Activated CD4-positive, alpha-beta memory T cell treated with anti-CD3 and anti-CD28 coated beads for 36 hours (primary cell): ENCODE measurements at regions not wholly inside any gene's neighbourhood (a gene's known extent, or its start where the extent isn't known, plus 50 kb on each side); places are given as distances from the start of the nearest gene placed in this dataset.

ENCODE experiments used
- CTCF ChIA-PET: fragments of 350-600 bp; sonication (Branson Sonifier 250); formaldehyde crosslinking; loops from one replicate; lab custom pipeline; 2021; ENCODE audit warnings: antibody characterized with exemption, inconsistent platforms; lab: Charles Lee
- POLR2A ChIA-PET: fragments of 350-600 bp; sonication (Branson Sonifier 250); formaldehyde crosslinking; loops from one replicate; lab custom pipeline; 2021; ENCODE audit warnings: antibody characterized with exemption; lab: Charles Lee
- DNase-seq: peaks from one replicate; pipeline ENCODE4 v3.0.0-alpha.2; 2020
- H3K27ac Mint-ChIP-seq: one replicate; pipeline ENCODE4 v1.8.0; 2021; ENCODE audit warnings: mixed read lengths
- H3K27me3 Mint-ChIP-seq: one replicate; pipeline ENCODE4 v1.8.0; 2021; ENCODE audit warnings: mixed read lengths
- H3K36me3 Mint-ChIP-seq: one replicate; pipeline ENCODE4 v1.8.0; 2021; ENCODE audit warnings: mixed read lengths
- H3K4me1 Mint-ChIP-seq: one replicate; pipeline ENCODE4 v1.8.0; 2021; ENCODE audit warnings: low read depth, mixed read lengths
- H3K4me3 Mint-ChIP-seq: one replicate; pipeline ENCODE4 v1.8.0; 2021; ENCODE audit warnings: mild to moderate bottlenecking, mixed read lengths
- H3K9me3 Mint-ChIP-seq: one replicate; pipeline ENCODE4 v1.8.0; 2021; ENCODE audit warnings: mixed read lengths
- intact Hi-C: fragments of 100-400 bp; cut with micrococcal nuclease; formaldehyde crosslinking; loops from one replicate; pipeline ENCODE4 v1.15.1; 2023

DNA sequence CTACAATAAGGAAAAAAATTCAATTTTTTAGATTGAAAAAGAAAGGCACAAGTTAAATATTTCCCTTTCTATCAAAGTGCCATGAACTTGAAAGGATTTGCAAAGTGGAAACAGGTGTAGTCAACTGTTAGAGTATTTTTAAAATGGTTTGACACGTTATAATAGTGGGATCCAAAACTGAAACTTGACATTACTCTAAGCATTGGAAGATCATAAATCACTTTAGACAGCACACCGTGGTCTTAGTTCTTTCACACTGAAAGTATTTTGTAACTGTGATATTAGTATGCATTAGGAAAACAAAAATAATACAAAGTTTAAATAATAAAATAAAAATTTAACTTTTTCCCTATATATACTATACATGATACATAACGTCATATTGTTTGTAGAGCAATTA, 933.1 kb downstream of the EPHA3 start:
- CTCF ChIA-PET: no interaction called here
- no peaks in the 10 kb centered on the region for H3K36me3 Mint-ChIP-seq
- no peak overlapping the region for H3K4me3 Mint-ChIP-seq
- intact Hi-C loops: no loop called here
- no peak for DNase-seq
- H3K27ac Mint-ChIP-seq: no peak overlapping the region
- no peaks in the 10 kb centered on the region for H3K27me3 Mint-ChIP-seq
- POLR2A ChIA-PET: no interaction called here
- no peaks in the 10 kb centered on the region for H3K4me1 Mint-ChIP-seq
- H3K9me3 Mint-ChIP-seq: peaks cover 13% of the 10 kb centered on the region

- DNase-seq: no peak
- no peaks in the 10 kb centered on the region for H3K36me3 Mint-ChIP-seq
- H3K27ac Mint-ChIP-seq: no peak overlapping the region
- peaks cover 9% of the 10 kb centered on the region for H3K9me3 Mint-ChIP-seq
- intact Hi-C loops: no loop called here
- no peaks in the 10 kb centered on the region for H3K27me3 Mint-ChIP-seq
- no peak overlapping the region for H3K4me3 Mint-ChIP-seq
- POLR2A ChIA-PET: no interaction called here
- H3K4me1 Mint-ChIP-seq: no peaks in the 10 kb centered on the region
- CTCF ChIA-PET: no interaction called here
These were observed 934.6 kb downstream of the EPHA3 start for GRCh38 chr3:90041995-90042394.

DNA sequence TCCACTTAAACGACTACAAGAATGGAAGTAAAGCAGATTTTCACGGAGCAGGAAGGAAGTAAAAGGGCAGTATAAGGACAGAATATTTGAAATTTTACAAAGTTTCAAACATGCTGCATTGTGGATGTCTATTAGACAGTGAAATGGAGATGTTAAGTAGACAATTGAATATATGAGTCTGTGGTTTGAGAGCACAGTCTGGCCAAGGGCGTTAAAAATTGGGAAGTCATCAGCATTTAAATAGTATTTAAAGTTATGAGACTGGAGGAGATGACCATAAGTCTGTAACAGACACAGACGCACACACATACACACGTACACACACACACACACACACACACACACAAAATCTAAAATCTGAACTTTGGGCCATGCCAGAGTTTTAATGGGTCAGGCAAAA, 935.9 kb downstream of the EPHA3 start:
- H3K4me1 Mint-ChIP-seq: no peaks in the 10 kb centered on the region
- H3K27ac Mint-ChIP-seq: no peak overlapping the region
- H3K4me3 Mint-ChIP-seq: no peak overlapping the region
- H3K36me3 Mint-ChIP-seq: no peaks in the 10 kb centered on the region
- peaks cover 8% of the 10 kb centered on the region for H3K9me3 Mint-ChIP-seq
- no peak for DNase-seq
- CTCF ChIA-PET: no interaction called here
- H3K27me3 Mint-ChIP-seq: no peaks in the 10 kb centered on the region
- POLR2A ChIA-PET: no interaction called here
- intact Hi-C loops: no loop called here

- H3K27ac Mint-ChIP-seq: no peak overlapping the region
- ChIA-PET CTCF (no interaction called here), POLR2A (no interaction called here)
- intact Hi-C loops: no loop called here
- no peaks in the 10 kb centered on the region for H3K4me1 Mint-ChIP-seq
- H3K27me3 Mint-ChIP-seq: no peaks in the 10 kb centered on the region
- no peak for DNase-seq
- no peaks in the 10 kb centered on the region for H3K36me3 Mint-ChIP-seq
- peaks cover 8% of the 10 kb centered on the region for H3K9me3 Mint-ChIP-seq
- no peak overlapping the region for H3K4me3 Mint-ChIP-seq
These were observed 936.8 kb downstream of the EPHA3 start for GRCh38 chr3:90044084-90044816.

DNA sequence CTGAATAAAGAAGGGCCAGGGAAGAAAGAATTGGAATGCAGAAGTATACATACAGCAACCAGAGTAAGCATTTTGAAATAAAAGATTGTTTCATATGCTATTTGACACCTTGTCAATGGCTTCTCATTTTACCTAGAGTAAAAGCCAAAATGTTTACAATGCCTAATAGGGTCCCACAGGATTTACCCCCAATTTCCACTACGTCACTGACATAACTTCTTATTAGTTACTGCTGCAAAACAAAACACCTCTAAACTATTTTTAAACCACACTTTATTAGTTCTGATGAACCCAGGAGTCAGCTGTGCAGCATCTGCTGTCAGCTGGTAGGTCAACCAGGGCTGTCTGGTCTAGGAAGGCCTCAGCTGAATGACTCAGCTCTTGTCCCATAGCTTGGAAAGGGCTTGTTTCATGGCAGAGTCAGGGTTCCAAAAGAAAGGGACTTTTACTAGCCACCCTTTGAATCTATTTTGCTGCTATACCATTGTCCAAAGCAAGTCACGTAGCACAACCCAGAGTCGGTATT, 945.1 kb downstream of the EPHA3 start:
- Mint-ChIP-seq H3K9me3 (peaks cover 7% of the 10 kb centered on the region), H3K4me3 (no peak overlapping the region), H3K4me1 (no peaks in the 10 kb centered on the region), H3K27me3 (no peaks in the 10 kb centered on the region), H3K27ac (no peak overlapping the region), H3K36me3 (no peaks in the 10 kb centered on the region)
- ChIA-PET CTCF (no interaction called here), POLR2A (no interaction called here)
- intact Hi-C loops: no loop called here
- no peak for DNase-seq

DNA sequence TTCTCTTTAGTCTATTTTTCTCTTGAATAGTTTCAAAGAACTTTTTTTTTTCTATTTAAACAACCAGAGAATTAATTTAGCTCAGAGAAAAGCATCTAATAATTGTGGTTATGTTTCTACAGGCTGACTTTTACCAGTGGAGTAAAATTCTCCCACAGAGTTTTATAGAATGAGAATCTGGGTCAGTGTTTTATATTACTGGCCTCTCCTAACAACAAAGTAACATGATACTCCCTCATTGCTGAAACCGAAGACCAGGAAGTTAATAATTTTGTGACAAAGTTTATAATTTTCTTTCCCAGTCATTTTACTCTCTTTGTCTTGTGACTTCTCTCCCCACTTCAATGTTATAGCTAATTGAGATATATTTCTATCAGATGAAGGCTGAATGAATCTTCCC, 946.9 kb downstream of the EPHA3 start:
- no peak for DNase-seq
- Mint-ChIP-seq H3K4me1 (no peaks in the 10 kb centered on the region), H3K9me3 (peaks cover 7% of the 10 kb centered on the region), H3K27me3 (no peaks in the 10 kb centered on the region), H3K4me3 (no peak overlapping the region), H3K27ac (no peak overlapping the region), H3K36me3 (no peaks in the 10 kb centered on the region)
- intact Hi-C loops: no loop called here
- POLR2A ChIA-PET: no interaction called here
- CTCF ChIA-PET: no interaction called here

GRCh38 chr3:90055666-90056065, 948.2 kb downstream of the EPHA3 start:
- H3K27me3 Mint-ChIP-seq: no peaks in the 10 kb centered on the region
- intact Hi-C loops: no loop called here
- H3K4me1 Mint-ChIP-seq: no peaks in the 10 kb centered on the region
- H3K9me3 Mint-ChIP-seq: peaks cover 9% of the 10 kb centered on the region
- ChIA-PET POLR2A (no interaction called here), CTCF (no interaction called here)
- H3K4me3 Mint-ChIP-seq: no peak overlapping the region
- no peak for DNase-seq
- H3K36me3 Mint-ChIP-seq: no peaks in the 10 kb centered on the region
- no peak overlapping the region for H3K27ac Mint-ChIP-seq

DNA sequence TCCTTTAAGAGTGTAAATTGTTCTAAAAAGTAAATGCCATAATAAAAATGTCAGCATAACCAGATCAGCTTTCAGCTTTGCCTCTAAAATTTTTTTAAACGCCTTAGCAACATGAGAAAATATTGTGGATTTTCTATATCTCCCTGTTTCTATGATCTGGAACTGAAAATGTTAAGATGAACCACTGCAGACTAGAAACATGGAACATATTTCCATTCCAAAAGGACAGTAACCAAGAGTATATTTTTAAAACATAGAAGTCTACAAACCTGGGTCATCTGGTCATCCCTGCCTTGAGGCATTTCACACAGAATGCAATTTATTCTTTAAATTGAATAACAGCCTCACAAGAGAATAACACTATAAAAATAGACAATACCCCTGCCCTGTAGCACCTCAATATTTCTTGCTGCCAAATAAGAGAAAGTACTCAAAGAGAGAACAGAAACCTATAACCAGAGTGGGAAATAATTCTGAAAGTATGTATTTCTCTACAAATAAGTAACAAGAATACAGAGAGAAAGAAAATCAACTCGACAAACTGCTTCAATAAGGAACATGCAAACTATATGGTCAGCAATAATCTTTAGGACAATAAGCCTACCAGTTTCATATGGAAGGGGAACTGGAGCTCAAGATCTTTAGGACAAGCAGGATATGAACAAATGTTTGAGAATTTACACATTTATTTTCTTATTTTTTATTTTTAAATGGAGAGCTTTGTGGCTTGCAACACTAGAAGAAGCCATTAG, 949.0 kb downstream of the EPHA3 start:
- no peak for DNase-seq
- H3K9me3 Mint-ChIP-seq: peaks cover 9% of the 10 kb centered on the region
- H3K27me3 Mint-ChIP-seq: no peaks in the 10 kb centered on the region
- no peaks in the 10 kb centered on the region for H3K4me1 Mint-ChIP-seq
- no peaks in the 10 kb centered on the region for H3K36me3 Mint-ChIP-seq
- POLR2A ChIA-PET: no interaction called here
- CTCF ChIA-PET: no interaction called here
- no peak overlapping the region for H3K27ac Mint-ChIP-seq
- intact Hi-C loops: no loop called here
- H3K4me3 Mint-ChIP-seq: no peak overlapping the region

DNA sequence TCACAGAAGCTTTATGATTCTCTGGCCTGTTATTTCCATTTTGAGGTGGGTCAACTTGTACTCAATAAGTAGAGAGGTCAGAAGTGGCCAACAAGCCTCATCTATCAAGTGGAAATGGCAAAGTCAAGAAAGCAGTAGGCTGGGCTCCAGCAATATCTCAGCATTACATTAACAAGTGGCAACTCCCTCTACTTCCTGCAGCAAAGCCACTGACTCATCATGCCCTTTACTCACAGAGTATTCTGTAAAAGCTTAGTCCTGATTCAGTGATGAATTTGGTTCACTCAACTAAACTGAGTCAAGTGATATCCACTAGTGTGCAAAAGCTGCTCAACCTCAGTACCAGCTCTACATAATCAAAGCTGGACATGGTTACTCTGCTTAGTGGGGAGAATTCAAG, 954.6 kb downstream of the EPHA3 start:
- Mint-ChIP-seq H3K27ac (no peak overlapping the region), H3K4me3 (no peak overlapping the region), H3K9me3 (peaks cover 19% of the 10 kb centered on the region), H3K36me3 (no peaks in the 10 kb centered on the region), H3K4me1 (no peaks in the 10 kb centered on the region), H3K27me3 (no peaks in the 10 kb centered on the region)
- ChIA-PET CTCF (no interaction called here), POLR2A (no interaction called here)
- no peak for DNase-seq
- intact Hi-C loops: no loop called here

- H3K27ac Mint-ChIP-seq: no peak overlapping the region
- no peak for DNase-seq
- intact Hi-C loops: no loop called here
- H3K9me3 Mint-ChIP-seq: peaks cover 19% of the 10 kb centered on the region
- no peaks in the 10 kb centered on the region for H3K27me3 Mint-ChIP-seq
- ChIA-PET POLR2A (no interaction called here), CTCF (no interaction called here)
- no peaks in the 10 kb centered on the region for H3K36me3 Mint-ChIP-seq
- H3K4me1 Mint-ChIP-seq: no peaks in the 10 kb centered on the region
- H3K4me3 Mint-ChIP-seq: no peak overlapping the region
These were observed 955.3 kb downstream of the EPHA3 start for GRCh38 chr3:90062631-90063200.

GRCh38 chr3:90068783-90069182, 961.4 kb downstream of the EPHA3 start:
- CTCF ChIA-PET: no interaction called here

GRCh38 chr3:90069748-90070147, 962.3 kb downstream of the EPHA3 start:
- DNase-seq: no peak
- H3K27ac Mint-ChIP-seq: no peak overlapping the region
- H3K36me3 Mint-ChIP-seq: no peaks in the 10 kb centered on the region
- H3K4me3 Mint-ChIP-seq: no peak overlapping the region
- no peaks in the 10 kb centered on the region for H3K4me1 Mint-ChIP-seq
- CTCF ChIA-PET: no interaction called here
- H3K9me3 Mint-ChIP-seq: peaks cover 14% of the 10 kb centered on the region
- no peaks in the 10 kb centered on the region for H3K27me3 Mint-ChIP-seq
- intact Hi-C loops: no loop called here
- POLR2A ChIA-PET: no interaction called here

More at GRCh38 chr3:90068783-90069182, 961.4 kb downstream of the EPHA3 start:
- Mint-ChIP-seq H3K27ac (no peak overlapping the region), H3K27me3 (no peaks in the 10 kb centered on the region), H3K4me1 (no peaks in the 10 kb centered on the region), H3K4me3 (no peak overlapping the region), H3K9me3 (peaks cover 18% of the 10 kb centered on the region), H3K36me3 (no peaks in the 10 kb centered on the region)
- DNase-seq: no peak
- POLR2A ChIA-PET: no interaction called here
- intact Hi-C loops: no loop called here
